Dermis blood vessel endothelial cell (primary cell): ENCODE measurements at regions not wholly inside any gene's neighbourhood (a gene's known extent, or its start where the extent isn't known, plus 50 kb on each side); places are given as distances from the start of the nearest gene placed in this dataset.
A peak's percentile ranks its signal among the peaks of the same experiment; 100 is the strongest.

Experiments
- DNase-seq: peaks from one replicate; pipeline ENCODE4 v3.0.0; 2010

DNA sequence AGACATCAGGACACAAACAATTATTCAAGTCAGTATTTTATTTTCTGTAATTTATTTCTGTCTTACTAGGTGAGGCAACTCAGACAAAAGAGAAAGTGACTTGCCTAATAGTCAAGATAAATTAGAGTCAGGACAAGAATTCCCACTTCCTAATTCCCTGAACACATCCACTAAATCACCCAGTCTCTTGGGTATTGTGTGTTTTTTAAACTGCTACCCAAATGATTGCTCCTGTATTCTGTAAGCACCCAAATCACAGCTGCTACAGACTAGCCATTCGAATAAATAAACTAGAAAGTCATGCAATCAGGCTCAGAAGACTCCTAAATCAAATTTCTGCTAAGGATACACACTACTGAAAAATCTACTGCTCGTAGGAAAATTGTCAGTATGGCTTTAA, 263.0 kb downstream of the DUSP6 start:
- no peak for DNase-seq

DNA sequence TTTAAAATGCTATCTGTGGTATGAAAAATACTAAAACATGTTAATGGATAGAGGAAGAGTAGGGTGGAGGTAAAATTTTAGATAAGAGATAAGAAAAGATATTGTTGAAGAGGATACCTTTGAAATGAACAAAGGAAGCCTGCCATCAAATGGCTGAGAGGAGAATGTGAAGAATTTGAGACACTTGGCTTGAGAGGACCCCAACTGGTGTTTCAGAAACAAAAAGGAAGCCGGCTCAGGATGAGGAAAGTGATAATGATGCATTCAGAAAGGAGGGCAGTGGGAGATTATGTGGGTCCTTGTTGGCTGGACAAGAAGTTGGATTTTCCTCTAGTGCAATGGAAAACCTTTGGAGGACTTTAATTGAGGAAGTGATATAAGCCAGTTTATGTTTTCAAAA, 264.4 kb downstream of the DUSP6 start:
- peak; percentile 37 for DNase-seq

- no peak for DNase-seq
Measured at GRCh38 chr12:89087149-89087825, 265.0 kb downstream of the DUSP6 start.

- peak; percentile 93 for DNase-seq
Measured at GRCh38 chr12:89085421-89085820, 266.9 kb downstream of the DUSP6 start.

GRCh38 chr12:89084751-89085150, 267.6 kb downstream of the DUSP6 start:
- DNase-seq: peak; percentile 51

GRCh38 chr12:89083491-89083890, 268.8 kb downstream of the DUSP6 start:
- DNase-seq: no peak

DNA sequence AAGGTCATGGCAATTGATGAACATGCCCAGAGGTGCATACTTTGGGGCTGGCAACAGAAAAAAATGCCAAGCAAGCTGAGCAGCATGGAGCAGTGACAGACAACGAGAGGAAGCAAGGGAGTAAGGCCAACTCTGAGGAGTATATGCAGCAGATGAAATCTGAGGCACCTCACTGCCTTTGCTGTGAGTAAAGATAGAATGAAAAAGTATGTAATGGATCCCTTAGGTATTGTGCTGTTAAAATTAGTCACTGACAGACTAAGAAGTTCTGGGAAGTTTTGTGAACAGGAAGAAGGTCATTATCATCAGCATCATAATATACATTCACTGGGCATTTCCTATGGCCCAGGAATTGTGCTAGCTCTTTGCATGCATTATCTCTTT, 269.9 kb downstream of the DUSP6 start:
- DNase-seq: no peak

DNA sequence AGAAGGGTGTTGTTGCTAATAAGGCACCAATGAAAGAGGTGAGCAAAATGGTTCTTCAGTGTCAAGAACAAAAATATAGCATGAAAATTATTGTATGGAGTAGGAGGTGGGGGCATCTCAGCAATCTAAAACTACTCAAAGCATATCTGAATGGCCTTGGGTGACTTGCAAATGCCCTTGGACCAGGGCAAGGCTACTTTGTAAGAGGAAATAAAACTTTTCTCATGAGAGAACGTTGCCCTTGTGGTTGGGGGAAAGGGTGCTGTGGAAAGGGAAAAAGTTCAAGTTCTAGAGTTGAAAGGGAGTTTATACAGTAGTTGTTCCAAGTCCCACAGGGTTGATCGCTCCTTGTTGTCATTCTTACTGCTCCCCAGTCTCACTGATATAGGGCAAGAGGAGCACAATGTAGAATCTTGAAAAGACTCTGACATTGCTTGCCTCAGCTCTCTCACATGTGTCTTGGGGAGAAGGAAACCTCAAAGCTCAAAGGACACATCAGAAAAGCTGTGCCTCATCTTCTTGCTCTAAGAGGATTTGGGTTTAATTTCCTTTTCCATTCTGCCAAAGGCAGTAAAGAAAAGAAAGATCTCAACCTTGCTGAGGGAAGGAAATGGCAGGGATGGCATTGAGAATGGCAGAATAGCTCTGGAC, 270.5 kb downstream of the DUSP6 start:
- DNase-seq: no peak

- peak; percentile 75 for DNase-seq
Measured at GRCh38 chr12:89080793-89081465, 271.4 kb downstream of the DUSP6 start.

- no peak for DNase-seq
Measured at GRCh38 chr12:89075880-89076540, 276.3 kb downstream of the DUSP6 start.

GRCh38 chr12:89073659-89074058, 278.6 kb downstream of the DUSP6 start:
- DNase-seq: no peak

DNA sequence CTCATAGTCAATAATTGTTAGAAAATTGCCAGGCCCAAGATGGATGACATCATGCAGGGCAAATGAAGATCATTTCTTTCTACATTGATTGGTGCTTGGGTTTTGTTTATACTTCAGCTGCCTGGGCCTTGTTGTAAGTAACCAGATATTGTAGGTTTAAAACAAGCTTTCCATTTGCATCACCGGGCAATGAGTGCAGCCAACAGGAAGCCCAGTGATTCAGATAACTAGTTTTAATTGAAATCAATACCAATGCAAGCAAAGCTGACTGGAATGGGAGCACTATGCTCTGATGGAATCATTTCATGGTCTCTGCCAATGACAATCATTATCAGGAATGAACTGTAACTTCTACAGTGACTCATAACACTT, 279.3 kb downstream of the DUSP6 start:
- DNase-seq: peak; percentile 81

- DNase-seq: no peak
Measured at GRCh38 chr12:89072294-89073026, 279.8 kb downstream of the DUSP6 start.

GRCh38 chr12:89070603-89071002, 281.7 kb downstream of the DUSP6 start:
- DNase-seq: no peak

- no peak for DNase-seq
Measured at GRCh38 chr12:89069431-89069830, 282.9 kb downstream of the DUSP6 start.

- DNase-seq: no peak
Measured at GRCh38 chr12:89067421-89068187, 284.7 kb downstream of the DUSP6 start.

GRCh38 chr12:89064780-89065179, 287.5 kb downstream of the DUSP6 start:
- no peak for DNase-seq

- DNase-seq: no peak
Measured at GRCh38 chr12:89064151-89064550, 288.1 kb downstream of the DUSP6 start.

DNA sequence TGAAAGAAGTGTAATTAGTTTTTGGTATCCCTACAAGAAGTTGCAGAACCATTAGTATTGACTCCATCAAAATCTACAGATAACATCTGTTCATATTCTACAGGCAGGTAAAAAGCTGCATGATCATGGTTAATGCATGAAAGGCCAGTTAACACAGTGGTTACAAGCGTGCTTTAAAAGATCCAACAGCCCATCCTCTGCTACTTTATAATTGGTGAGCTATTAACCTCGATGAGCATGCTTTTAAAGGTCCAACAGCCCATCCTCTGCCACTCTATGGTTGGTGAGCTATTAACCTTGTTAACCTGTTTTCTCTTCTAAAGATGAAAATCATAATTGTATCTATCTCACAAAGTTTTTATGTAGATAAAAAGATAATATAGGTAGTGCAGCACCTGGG, 289.3 kb downstream of the DUSP6 start:
- DNase-seq: no peak

DNA sequence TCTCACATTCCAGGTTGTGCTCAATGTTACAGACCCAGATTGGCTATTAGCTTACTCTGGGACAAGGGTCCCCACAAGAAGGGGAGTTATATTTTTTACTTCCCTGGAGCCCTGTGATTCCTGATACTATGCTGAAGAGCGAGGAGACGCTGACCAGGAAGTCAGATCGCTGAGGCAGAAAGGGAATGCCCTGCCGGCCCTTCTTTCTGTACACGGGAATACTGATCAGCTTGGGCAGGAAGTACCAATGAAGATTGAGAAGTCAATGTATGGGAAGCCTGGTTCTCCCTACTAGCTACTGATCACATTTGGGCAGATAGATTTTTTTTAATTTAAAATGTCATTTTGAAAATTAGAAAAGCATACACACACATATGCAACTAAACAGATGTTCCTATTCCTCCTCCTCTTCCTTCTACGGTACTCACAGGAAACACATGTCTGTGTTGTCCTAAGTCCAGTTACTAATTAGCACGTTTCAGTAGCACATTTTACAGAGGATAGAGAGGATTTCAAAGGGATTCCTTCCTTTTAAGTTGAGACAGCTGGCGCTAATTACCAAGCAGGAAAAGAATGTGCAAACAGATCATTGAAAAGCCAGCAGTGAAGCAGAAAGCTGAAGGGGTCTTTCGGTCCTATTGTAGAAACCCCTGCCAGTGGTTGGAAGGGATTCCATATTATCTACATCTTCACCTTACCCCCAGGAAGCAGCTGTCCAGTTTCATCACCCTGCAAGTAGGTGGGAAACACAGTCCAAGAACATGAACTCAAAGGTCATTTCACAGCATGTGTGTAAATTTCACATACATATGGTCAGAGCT, 292.4 kb downstream of the DUSP6 start:
- peak; percentile 37 for DNase-seq

GRCh38 chr12:89059056-89059455, 293.2 kb downstream of the DUSP6 start:
- no peak for DNase-seq
